GM23248 (cell line): ENCODE measurements at regions not wholly inside any gene's neighbourhood (a gene's known extent, or its start where the extent isn't known, plus 50 kb on each side); places are given as distances from the start of the nearest gene placed in this dataset.
"Not testable (repeated sequence)": the region's sequence is repeated elsewhere in the genome, so short reads cannot be mapped to it uniquely, and the experiment has no call there.

Source experiments
- DNase-seq: peaks from one replicate; pipeline ENCODE4 v3.0.0-alpha.2; 2015
- H2AFZ ChIP-seq: fragments of 200-600 bp; sonication (generic); 2 replicates; pipeline ENCODE4 v1.6.1; 2016; ENCODE audit warnings: antibody characterized with exemption
- H3F3A ChIP-seq: fragments of 200-600 bp; sonication (generic); 2 replicates; pipeline ENCODE4 v1.6.1; 2016; ENCODE audit warnings: mild to moderate bottlenecking, antibody characterized with exemption, mixed run types; ENCODE audit not compliant: insufficient read depth
- H3K27ac ChIP-seq: fragments of 200-600 bp; sonication (generic); 2 replicates; pipeline ENCODE4 v1.5.1; 2016; ENCODE audit warnings: mild to moderate bottlenecking
- H3K27me3 ChIP-seq: fragments of 200-600 bp; sonication (generic); replicated peaks from 2 replicates; pipeline ENCODE4 v1.6.1; 2016; ENCODE audit warnings: mild to moderate bottlenecking; ENCODE audit not compliant: insufficient read depth
- H3K36me3 ChIP-seq: fragments of 200-600 bp; sonication (generic); 2 replicates; pipeline ENCODE4 v1.6.1; 2016; ENCODE audit warnings: low read depth, mild to moderate bottlenecking
- H3K4me1 ChIP-seq: fragments of 200-600 bp; sonication (generic); 2 replicates; pipeline ENCODE4 v1.6.1; 2016; ENCODE audit warnings: mild to moderate bottlenecking; ENCODE audit not compliant: insufficient read depth
- H3K4me2 ChIP-seq: fragments of 200-600 bp; sonication (generic); one replicate; pipeline ENCODE4 v1.6.1; 2016; ENCODE audit warnings: mild to moderate bottlenecking; ENCODE audit not compliant: unreplicated experiment
- H3K4me3 ChIP-seq: fragments of 200-600 bp; sonication (generic); 2 replicates; pipeline ENCODE4 v1.5.1; 2016; ENCODE audit warnings: mild to moderate bottlenecking
- H3K79me2 ChIP-seq: fragments of 200-600 bp; sonication (generic); 2 replicates; pipeline ENCODE4 v1.6.1; 2016; ENCODE audit warnings: mild to moderate bottlenecking; ENCODE audit not compliant: insufficient read depth
- H3K9ac ChIP-seq: fragments of 200-600 bp; sonication (generic); 2 replicates; pipeline ENCODE4 v1.6.1; 2016; ENCODE audit warnings: mild to moderate bottlenecking
- H3K9me2 ChIP-seq: fragments of 200-600 bp; sonication (generic); 2 replicates; pipeline ENCODE4 v1.6.1; 2016; ENCODE audit warnings: mixed run types, mild to moderate bottlenecking, moderate library complexity; ENCODE audit not compliant: insufficient read depth
- H3K9me3 ChIP-seq: fragments of 200-600 bp; sonication (generic); one replicate; pipeline ENCODE4 v1.6.1; 2017; ENCODE audit warnings: low read depth
- H4K20me1 ChIP-seq: fragments of 200-600 bp; sonication (generic); 2 replicates; pipeline ENCODE4 v1.6.0; 2016; ENCODE audit not compliant: insufficient read depth
- EZH2 ChIP-seq: fragments of 200-600 bp; sonication (generic); IDR thresholded peaks from 2 replicates; pipeline ENCODE4 v1.6.1; 2018; ENCODE audit warnings: antibody characterized with exemption, mild to moderate bottlenecking; ENCODE audit not compliant: insufficient read depth, poor library complexity, severe bottlenecking
- EZH2phosphoT487 ChIP-seq: fragments of 200-600 bp; sonication (generic); IDR thresholded peaks from 2 replicates; pipeline ENCODE4 v1.6.1; 2018; ENCODE audit warnings: antibody characterized with exemption, moderate library complexity, mild to moderate bottlenecking, low read depth; ENCODE audit not compliant: insufficient read depth
- WGBS, 2 experiments: methylation state at CpG; one replicate each; pipeline ENCODE4 v1.1.6; 2015 to 2017; ENCODE audit warnings: low lambda C conversion rate in 2 of 2, low coverage in 1 of 2; ENCODE audit errors: missing lambda C conversion rate in 2 of 2; 5-methylcytosine and 5-hydroxymethylcytosine counted together
- in situ Hi-C: fragments of 300-500 bp; cut with MboI; formaldehyde crosslinking; loops from 2 replicates; pipeline ENCODE4 v1.15.0; 2020

GRCh38 chr15:62323353-62323890, 158.3 kb upstream of the C2CD4B start:
- in situ Hi-C loops, result no loop called here
- H3K4me1 ChIP-seq, result no peaks in the 10 kb centered on the region
- no peaks in the 10 kb centered on the region for H3K9me2 ChIP-seq
- H3K27ac ChIP-seq, result no peak overlapping the region
- H2AFZ ChIP-seq, result no peak overlapping the region
- H3K4me2 ChIP-seq, result no peak overlapping the region
- H3K9me3 ChIP-seq, result no peaks in the 10 kb centered on the region
- H4K20me1 ChIP-seq, result no peaks in the 10 kb centered on the region
- no peak for TF ChIP-seq EZH2phosphoT487
- no peak for TF ChIP-seq EZH2
- DNase-seq, result no peak
- no peaks in the 10 kb centered on the region for H3K79me2 ChIP-seq
- H3F3A ChIP-seq, result no peaks in the 10 kb centered on the region
- no peak overlapping the region for H3K4me3 ChIP-seq
- H3K36me3 ChIP-seq, result no peaks in the 10 kb centered on the region
- WGBS, 2 experiments, result 76 to 82% methylated on average over 8 of the region's 8 CpGs
- no peak overlapping the region for H3K9ac ChIP-seq
- H3K27me3 ChIP-seq, result no peaks in the 10 kb centered on the region

GRCh38 chr15:62324382-62324781, 159.3 kb upstream of the C2CD4B start:
- no peaks in the 10 kb centered on the region for H3K27me3 ChIP-seq
- H3K36me3 ChIP-seq, result no peaks in the 10 kb centered on the region
- no peaks in the 10 kb centered on the region for H3K9me3 ChIP-seq
- no peaks in the 10 kb centered on the region for H3K9me2 ChIP-seq
- H3K4me1 ChIP-seq, result no peaks in the 10 kb centered on the region
- H3F3A ChIP-seq, result no peaks in the 10 kb centered on the region
- H3K4me2 ChIP-seq, result no peak overlapping the region
- H3K79me2 ChIP-seq, result no peaks in the 10 kb centered on the region
- no peak overlapping the region for H3K9ac ChIP-seq
- no peaks in the 10 kb centered on the region for H4K20me1 ChIP-seq
- no peak overlapping the region for H3K4me3 ChIP-seq
- WGBS, 2 experiments, result 62 to 65% methylated on average over 5 of the region's 5 CpGs
- peak; percentile 22 for DNase-seq
- in situ Hi-C loops, result no loop called here
- H2AFZ ChIP-seq, result no peak overlapping the region
- TF ChIP-seq EZH2phosphoT487, result no peak
- TF ChIP-seq EZH2, result no peak
- no peak overlapping the region for H3K27ac ChIP-seq

DNA sequence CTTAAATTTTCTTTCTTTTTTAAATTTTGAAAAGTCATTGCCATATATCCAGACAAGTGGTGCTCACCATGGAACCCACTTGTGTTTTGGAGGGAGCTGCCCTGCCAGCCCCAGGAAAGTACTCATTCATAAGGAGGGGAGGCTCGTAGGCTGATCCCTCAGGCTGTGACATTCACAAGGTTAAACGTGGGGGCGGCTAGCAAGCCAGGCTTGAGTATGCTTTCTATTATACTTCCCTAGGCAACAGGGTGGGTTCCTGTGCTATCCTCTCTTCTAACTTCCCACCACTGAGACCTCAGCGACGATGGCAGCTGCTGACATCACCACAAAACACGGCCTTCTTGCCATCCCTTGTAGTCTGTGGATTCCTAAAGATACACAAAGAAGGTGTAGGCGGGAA, 160.5 kb upstream of the C2CD4B start:
- in situ Hi-C loops, result no loop called here
- no peaks in the 10 kb centered on the region for H3K79me2 ChIP-seq
- no peak overlapping the region for H3K4me3 ChIP-seq
- no peaks in the 10 kb centered on the region for H3K27me3 ChIP-seq
- H3K36me3 ChIP-seq, result no peaks in the 10 kb centered on the region
- no peaks in the 10 kb centered on the region for H3K9me3 ChIP-seq
- no peak overlapping the region for H3K4me2 ChIP-seq
- H3K9me2 ChIP-seq, result no peaks in the 10 kb centered on the region
- 72 to 77% methylated on average over 7 of the region's 7 CpGs for WGBS, 2 experiments
- TF ChIP-seq EZH2, result no peak
- DNase-seq, result no peak
- H2AFZ ChIP-seq, result no peak overlapping the region
- H3F3A ChIP-seq, result no peaks in the 10 kb centered on the region
- H3K9ac ChIP-seq, result no peak overlapping the region
- no peaks in the 10 kb centered on the region for H3K4me1 ChIP-seq
- no peaks in the 10 kb centered on the region for H4K20me1 ChIP-seq
- H3K27ac ChIP-seq, result no peak overlapping the region

GRCh38 chr15:62326460-62327011, 161.5 kb upstream of the C2CD4B start:
- no peaks in the 10 kb centered on the region for H3K4me1 ChIP-seq
- no peaks in the 10 kb centered on the region for H3K36me3 ChIP-seq
- no peak overlapping the region for H3K4me3 ChIP-seq
- H2AFZ ChIP-seq, result no peak overlapping the region
- no peak overlapping the region for H3K27ac ChIP-seq
- H3K4me2 ChIP-seq, result no peak overlapping the region
- no peaks in the 10 kb centered on the region for H3F3A ChIP-seq
- in situ Hi-C loops, result no loop called here
- H4K20me1 ChIP-seq, result no peaks in the 10 kb centered on the region
- H3K9me2 ChIP-seq, result no peaks in the 10 kb centered on the region
- H3K9me3 ChIP-seq, result no peaks in the 10 kb centered on the region
- no peak for DNase-seq
- no peaks in the 10 kb centered on the region for H3K27me3 ChIP-seq
- no peak overlapping the region for H3K9ac ChIP-seq
- H3K79me2 ChIP-seq, result no peaks in the 10 kb centered on the region
- TF ChIP-seq EZH2phosphoT487 (no peak), EZH2 (no peak)
- WGBS, 2 experiments, result 89 to 93% methylated on average over 3 of the region's 3 CpGs

GRCh38 chr15:62327406-62327805, 162.3 kb upstream of the C2CD4B start:
- no peaks in the 10 kb centered on the region for H3K27me3 ChIP-seq
- H4K20me1 ChIP-seq, result no peaks in the 10 kb centered on the region
- H3K4me1 ChIP-seq, result no peaks in the 10 kb centered on the region
- DNase-seq, result no peak
- no peak overlapping the region for H2AFZ ChIP-seq
- H3K4me2 ChIP-seq, result no peak overlapping the region
- WGBS, 2 experiments, result 80 to 88% methylated on average over 5 of the region's 5 CpGs
- H3K79me2 ChIP-seq, result no peaks in the 10 kb centered on the region
- no peaks in the 10 kb centered on the region for H3K9me3 ChIP-seq
- no peaks in the 10 kb centered on the region for H3K36me3 ChIP-seq
- H3K9me2 ChIP-seq, result no peaks in the 10 kb centered on the region
- H3K27ac ChIP-seq, result no peak overlapping the region
- H3K9ac ChIP-seq, result no peak overlapping the region
- in situ Hi-C loops, result no loop called here
- no peaks in the 10 kb centered on the region for H3F3A ChIP-seq
- H3K4me3 ChIP-seq, result no peak overlapping the region
- TF ChIP-seq EZH2 (no peak), EZH2phosphoT487 (no peak)

DNA sequence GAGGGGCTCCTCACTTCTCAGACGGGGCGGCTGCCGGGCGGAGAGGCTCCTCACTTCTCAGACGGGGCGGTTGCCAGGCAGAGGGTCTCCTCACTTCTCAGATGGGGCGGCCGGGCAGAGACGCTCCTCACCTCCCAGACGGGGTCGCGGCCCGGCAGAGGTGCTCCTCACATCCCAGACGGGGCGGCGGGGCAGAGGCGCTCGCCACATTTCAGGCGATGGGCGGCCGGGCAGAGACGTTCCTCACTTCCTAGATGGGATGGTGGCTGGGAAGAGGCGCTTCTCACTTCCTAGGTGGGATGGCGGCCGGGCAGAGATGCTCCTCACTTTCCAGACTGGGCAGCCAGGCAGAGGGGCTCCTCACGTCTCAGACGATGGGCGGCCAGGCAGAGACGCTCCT, 167.4 kb upstream of the C2CD4B start:
- H3K27ac ChIP-seq, H3F3A ChIP-seq, H3K9me2 ChIP-seq, H3K4me3 ChIP-seq, H3K27me3 ChIP-seq, H3K36me3 ChIP-seq, DNase-seq, H3K79me2 ChIP-seq, H3K9ac ChIP-seq, H3K4me1 ChIP-seq, H3K4me2 ChIP-seq, H2AFZ ChIP-seq, H4K20me1 ChIP-seq, H3K9me3 ChIP-seq, in situ Hi-C loops: not testable (repeated sequence)
- WGBS, 2 experiments, result 89% methylated on average over 25 of the region's 29 CpGs; no CpG with 5 or more reads in 1 of the 2 experiments
